ENCODE measurements at regions not wholly inside any gene's neighbourhood (a gene's known extent, or its start where the extent isn't known, plus 50 kb on each side); places are given as distances from the start of the nearest gene placed in this dataset.

DNA sequence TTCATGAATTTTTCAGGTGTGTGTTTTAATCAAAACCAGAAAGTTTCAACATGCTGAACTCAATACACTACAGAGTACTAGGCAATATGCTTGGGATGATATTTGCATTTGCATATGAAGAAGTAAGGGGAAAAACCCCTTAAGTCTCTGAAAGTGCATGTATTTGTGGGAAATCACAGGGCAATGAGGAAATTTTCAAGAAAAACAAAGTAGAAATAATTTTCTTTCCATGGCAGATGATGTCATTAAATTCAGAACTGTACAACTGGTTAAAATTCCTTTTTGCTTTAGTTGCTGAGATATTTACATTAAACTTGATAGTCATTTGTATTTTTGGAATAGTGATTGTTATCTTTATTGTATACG is 294.0 kb upstream of the TBC1D5 start:
- no peaks in the 10 kb centered on the region for H3K27me3 ChIP-seq (replicated peaks in 1 of 4; ENCODE audit: control extremely low read depth in 1 of 4, control insufficient read depth in 3 of 4, insufficient read depth in 4 of 4, low read length in 3 of 4)
- WGBS (ENCODE audit: insufficient coverage): no CpG with 5 or more reads among the region's 1 CpG
- H3K4me1 Mint-ChIP-seq: peaks cover 6% of the 10 kb centered on the region
- TF ChIP-seq, protein P1, sequence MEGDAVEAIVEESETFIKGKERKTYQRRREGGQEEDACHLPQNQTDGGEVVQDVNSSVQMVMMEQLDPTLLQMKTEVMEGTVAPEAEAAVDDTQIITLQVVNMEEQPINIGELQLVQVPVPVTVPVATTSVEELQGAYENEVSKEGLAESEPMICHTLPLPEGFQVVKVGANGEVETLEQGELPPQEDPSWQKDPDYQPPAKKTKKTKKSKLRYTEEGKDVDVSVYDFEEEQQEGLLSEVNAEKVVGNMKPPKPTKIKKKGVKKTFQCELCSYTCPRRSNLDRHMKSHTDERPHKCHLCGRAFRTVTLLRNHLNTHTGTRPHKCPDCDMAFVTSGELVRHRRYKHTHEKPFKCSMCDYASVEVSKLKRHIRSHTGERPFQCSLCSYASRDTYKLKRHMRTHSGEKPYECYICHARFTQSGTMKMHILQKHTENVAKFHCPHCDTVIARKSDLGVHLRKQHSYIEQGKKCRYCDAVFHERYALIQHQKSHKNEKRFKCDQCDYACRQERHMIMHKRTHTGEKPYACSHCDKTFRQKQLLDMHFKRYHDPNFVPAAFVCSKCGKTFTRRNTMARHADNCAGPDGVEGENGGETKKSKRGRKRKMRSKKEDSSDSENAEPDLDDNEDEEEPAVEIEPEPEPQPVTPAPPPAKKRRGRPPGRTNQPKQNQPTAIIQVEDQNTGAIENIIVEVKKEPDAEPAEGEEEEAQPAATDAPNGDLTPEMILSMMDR (IDR thresholded peaks at IDR 0.05): no peak
- TF ChIP-seq EZH2 (IDR thresholded peaks at IDR 0.05; ENCODE audit: borderline replicate concordance, insufficient read depth, low read depth, low read length, poor library complexity, severe bottlenecking): no peak
- CTCF ChIA-PET: no interaction called here
- no peak overlapping the region for H3K9ac ChIP-seq (ENCODE audit: low read length)
- intact Hi-C loops (cut with micrococcal nuclease): no loop called here
- no peak overlapping the region for H3K27ac Mint-ChIP-seq
- POLR2A ChIA-PET: no interaction called here
- no peaks in the 10 kb centered on the region for H3K79me2 ChIP-seq (ENCODE audit: control insufficient read depth, insufficient read depth, low read length)
- H3K9me3 Mint-ChIP-seq (ENCODE audit: insufficient read depth): no peaks in the 10 kb centered on the region
- no peaks in the 10 kb centered on the region for H4K20me1 ChIP-seq (ENCODE audit: control insufficient read depth, insufficient read depth, low read length, poor library complexity, severe bottlenecking)
- H3K36me3 ChIP-seq (replicated peaks in 1 of 2; ENCODE audit: control extremely low read depth in 1 of 2, control insufficient read depth in 1 of 2, extremely low read depth in 1 of 2, insufficient read depth in 2 of 2, low read length in 1 of 2): no peaks in the 10 kb centered on the region
- peaks cover 4% of the 10 kb centered on the region for H3K27me3 Mint-ChIP-seq
- ATAC-seq (ENCODE audit: low read depth): no peak
- peaks cover 0 to 7% of the 10 kb centered on the region in 2 donors for H3K4me1 ChIP-seq (ENCODE audit: control insufficient read depth in 2 of 2, insufficient read depth in 2 of 2, low read length in 2 of 2)
- no peak for DNase-seq
- no peak overlapping the region for H2AFZ ChIP-seq (ENCODE audit: insufficient read depth, low read depth, low read length, poor library complexity, severe bottlenecking)
- H3K4me3 Mint-ChIP-seq: no peak overlapping the region
- no peak overlapping the region for H3K4me2 ChIP-seq (replicated peaks; ENCODE audit: low read depth, low read length, poor library complexity, severe bottlenecking)
- H3K4me3 ChIP-seq (ENCODE audit: control extremely low read depth in 1 of 5, extremely low read depth in 1 of 5, insufficient read depth in 1 of 5, low read depth in 2 of 5, low read length in 4 of 5): no peak overlapping the region
- H3K9me3 ChIP-seq (ENCODE audit: control extremely low read depth in 1 of 3, control insufficient read depth in 2 of 3, insufficient read depth in 1 of 3, low read length in 2 of 3): no peaks in the 10 kb centered on the region
- H3K27ac ChIP-seq (ENCODE audit: low read length in 2 of 2): no peak overlapping the region

DNA sequence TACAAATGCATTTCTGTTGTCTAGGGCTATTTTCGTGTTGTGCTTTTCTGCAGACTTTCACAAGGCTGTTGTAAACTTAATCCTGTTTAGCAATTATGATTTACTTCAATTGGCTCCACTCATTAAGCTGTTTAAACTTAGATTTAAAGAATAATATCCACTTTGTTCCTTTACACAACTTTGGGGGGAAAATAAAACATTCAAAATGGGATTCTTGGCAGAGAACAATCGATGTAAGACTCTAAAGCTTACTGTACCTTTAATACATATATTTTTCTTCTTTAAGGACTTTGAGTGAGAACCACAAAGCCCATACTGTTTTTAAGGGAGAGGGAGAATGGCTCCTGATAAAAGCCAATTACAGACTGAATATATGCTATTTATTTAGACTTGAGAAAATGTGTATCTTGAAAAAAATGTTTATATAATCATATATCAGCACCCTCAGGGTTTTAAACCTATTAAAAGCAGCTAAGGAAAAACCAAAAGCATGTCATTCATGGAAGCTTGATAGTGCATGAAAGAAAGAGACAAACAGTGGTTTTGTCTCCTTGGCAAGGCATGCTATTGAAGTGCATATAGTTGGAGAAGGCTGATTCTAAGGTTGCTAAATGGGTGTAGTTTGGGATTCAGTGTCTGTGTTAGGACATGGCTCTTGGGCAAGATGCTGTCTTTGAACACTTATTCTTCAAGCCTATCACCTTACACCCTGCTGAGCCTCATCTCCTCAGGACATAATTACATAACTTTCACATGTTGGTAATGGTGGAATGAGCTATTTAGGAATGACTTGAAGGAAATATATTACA is 293.4 kb upstream of the TBC1D5 start:
- no peak overlapping the region for H3K4me3 ChIP-seq (ENCODE audit: control extremely low read depth in 1 of 5, extremely low read depth in 1 of 5, insufficient read depth in 1 of 5, low read depth in 2 of 5, low read length in 4 of 5)
- H3K27ac Mint-ChIP-seq: no peak overlapping the region
- H3K9ac ChIP-seq (ENCODE audit: low read length): no peak overlapping the region
- H3K27me3 Mint-ChIP-seq: peaks cover 4% of the 10 kb centered on the region
- H4K20me1 ChIP-seq (ENCODE audit: control insufficient read depth, insufficient read depth, low read length, poor library complexity, severe bottlenecking): no peaks in the 10 kb centered on the region
- H3K27ac ChIP-seq (ENCODE audit: low read length in 2 of 2): no peak overlapping the region
- H3K27me3 ChIP-seq (replicated peaks in 1 of 4; ENCODE audit: control extremely low read depth in 1 of 4, control insufficient read depth in 3 of 4, insufficient read depth in 4 of 4, low read length in 3 of 4): no peaks in the 10 kb centered on the region
- peaks cover 0 to 7% of the 10 kb centered on the region in 2 donors for H3K4me1 ChIP-seq (ENCODE audit: control insufficient read depth in 2 of 2, insufficient read depth in 2 of 2, low read length in 2 of 2)
- H3K79me2 ChIP-seq (ENCODE audit: control insufficient read depth, insufficient read depth, low read length): no peaks in the 10 kb centered on the region
- H3K4me2 ChIP-seq (replicated peaks; ENCODE audit: low read depth, low read length, poor library complexity, severe bottlenecking): no peak overlapping the region
- intact Hi-C loops (cut with micrococcal nuclease): no loop called here
- DNase-seq: no peak
- TF ChIP-seq, protein P1 (IDR thresholded peaks at IDR 0.05): no peak
- TF ChIP-seq EZH2 (IDR thresholded peaks at IDR 0.05; ENCODE audit: borderline replicate concordance, insufficient read depth, low read depth, low read length, poor library complexity, severe bottlenecking): no peak
- no peak overlapping the region for H2AFZ ChIP-seq (ENCODE audit: insufficient read depth, low read depth, low read length, poor library complexity, severe bottlenecking)
- H3K36me3 ChIP-seq (replicated peaks in 1 of 2; ENCODE audit: control extremely low read depth in 1 of 2, control insufficient read depth in 1 of 2, extremely low read depth in 1 of 2, insufficient read depth in 2 of 2, low read length in 1 of 2): no peaks in the 10 kb centered on the region
- ChIA-PET POLR2A (no interaction called here), CTCF (no interaction called here)
- no peaks in the 10 kb centered on the region for H3K9me3 ChIP-seq (ENCODE audit: control extremely low read depth in 1 of 3, control insufficient read depth in 2 of 3, insufficient read depth in 1 of 3, low read length in 2 of 3)
- H3K9me3 Mint-ChIP-seq (ENCODE audit: insufficient read depth): no peaks in the 10 kb centered on the region
- H3K4me1 Mint-ChIP-seq: peaks cover 6% of the 10 kb centered on the region
- no peak for ATAC-seq (ENCODE audit: low read depth)
- WGBS (ENCODE audit: insufficient coverage): no CpG with 5 or more reads among the region's 2 CpGs
- H3K4me3 Mint-ChIP-seq: no peak overlapping the region

All from B cell (primary cell).